Stimulated activated CD8-positive, alpha-beta memory T cell treated with anti-CD3 and anti-CD28 coated beads, Interleukin-4, amount 100 ng/mL, for 1 hour (primary cell): ENCODE measurements at regions not wholly inside any gene's neighbourhood (a gene's known extent, or its start where the extent isn't known, plus 50 kb on each side); places are given as distances from the start of the nearest gene placed in this dataset.
A peak's percentile ranks its signal among the peaks of the same experiment; 100 is the strongest.

Source experiments
- DNase-seq, 2 donors: peaks; one replicate each; pipeline ENCODE4 v3.0.0-alpha.2; 2020; ENCODE audit warnings: low read depth in 2 of 2, low spot score in 1 of 2

DNA sequence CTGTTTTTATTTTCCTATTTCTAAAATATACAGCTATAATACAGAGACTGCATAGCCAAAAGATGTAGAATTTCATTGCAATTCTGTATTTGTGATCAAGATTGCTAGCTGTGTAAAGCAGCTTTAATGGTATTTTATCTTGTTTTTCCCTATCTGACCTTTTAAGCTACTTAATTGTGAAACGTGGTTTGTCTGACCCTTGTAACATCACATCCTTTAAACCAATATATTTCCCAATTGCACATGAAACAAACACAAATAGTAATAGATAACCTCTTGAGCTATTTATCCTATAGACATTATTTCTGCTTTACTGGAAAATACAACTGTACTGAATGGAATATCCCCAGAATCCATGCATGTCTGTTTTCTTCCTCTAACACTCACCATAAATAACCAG lies 112.2 kb upstream of the PLPPR4 start:
- no peak for DNase-seq

DNA sequence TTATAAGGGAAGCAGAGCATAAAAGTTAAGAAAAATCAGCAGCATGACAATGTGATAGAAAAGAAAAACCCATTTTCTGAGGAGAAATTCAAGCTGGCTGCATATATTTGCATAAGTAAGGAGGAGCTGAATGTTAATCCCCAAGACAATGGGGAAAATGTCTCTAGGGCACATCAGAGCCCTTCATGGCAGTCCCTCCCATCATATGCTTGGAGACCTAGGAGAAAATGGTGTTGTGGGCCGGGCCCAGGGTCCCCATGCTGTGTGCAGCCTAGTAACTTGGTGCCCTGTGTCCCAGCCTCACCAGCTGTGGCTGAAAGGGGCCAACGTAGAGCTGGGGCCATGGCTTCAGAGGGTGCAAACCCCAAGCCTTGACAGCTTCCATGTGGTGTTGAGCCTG lies 100.6 kb upstream of the PLPPR4 start:
- DNase-seq: no peak

DNA sequence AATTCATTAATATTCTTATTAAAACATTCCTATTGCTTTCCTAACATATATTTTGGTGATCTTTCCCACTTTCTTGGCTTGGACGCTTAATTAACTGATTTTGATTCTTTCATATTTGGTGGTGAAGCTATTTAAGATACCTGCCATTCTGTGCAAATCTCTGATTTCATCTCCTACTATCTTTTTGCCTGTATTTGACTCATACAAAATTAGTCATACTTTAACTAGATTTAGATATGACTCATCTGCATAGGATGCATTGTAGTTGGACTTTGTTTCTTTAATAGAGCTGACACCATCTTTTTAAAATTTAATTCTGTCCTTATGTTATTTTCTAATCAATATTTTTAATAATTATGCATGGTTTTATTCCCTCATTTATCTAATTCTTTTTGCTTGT lies 93.8 kb upstream of the PLPPR4 start:
- no peak for DNase-seq

DNA sequence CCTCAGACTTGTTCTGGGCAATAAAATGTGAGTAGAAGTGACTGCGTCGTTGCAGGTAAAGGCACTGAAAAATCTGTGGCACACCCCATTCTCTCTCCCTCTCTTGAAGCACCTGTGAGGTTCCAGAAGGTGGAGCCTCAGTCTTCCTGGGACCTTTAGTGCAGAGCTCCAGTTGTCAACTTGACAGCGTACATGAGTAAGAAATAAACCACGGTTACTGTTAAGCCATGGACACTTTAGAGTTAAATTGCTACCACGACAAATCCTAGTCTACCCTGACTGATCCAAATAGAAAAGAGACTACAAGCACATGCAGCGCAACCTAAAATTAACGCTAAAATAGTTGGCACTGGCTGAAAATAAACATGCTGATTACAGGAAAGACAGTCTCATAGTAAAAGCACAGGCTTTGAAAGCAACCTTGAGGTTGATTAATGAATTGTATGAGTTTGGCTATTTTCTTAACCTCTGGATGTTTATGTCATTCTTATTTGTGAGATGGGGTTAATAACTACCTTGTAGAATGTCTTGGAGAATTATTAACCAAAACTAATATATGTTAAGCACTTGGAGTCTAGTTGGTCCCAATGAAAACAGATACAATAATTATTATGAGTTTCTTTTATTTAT lies 93.0 kb upstream of the PLPPR4 start:
- no peak for DNase-seq

DNA sequence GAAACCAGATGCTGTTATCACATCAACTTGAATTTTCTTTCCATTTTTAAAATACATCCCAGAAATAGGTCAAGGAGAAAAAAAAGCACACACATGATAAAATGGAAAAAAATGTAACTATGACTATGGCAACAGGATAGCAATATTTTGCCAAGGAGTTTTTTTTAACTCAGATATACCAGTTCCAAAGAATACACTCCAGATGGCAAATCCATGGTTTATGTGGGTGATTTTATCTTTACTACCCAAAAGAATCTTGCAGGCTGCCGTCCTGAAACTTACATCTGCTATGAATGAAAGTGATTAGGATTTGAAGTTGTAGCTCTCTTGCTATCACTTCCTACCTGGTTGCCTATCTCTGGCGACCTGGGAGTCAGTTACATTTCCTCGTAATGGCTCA lies 91.0 kb upstream of the PLPPR4 start:
- no peak for DNase-seq

DNA sequence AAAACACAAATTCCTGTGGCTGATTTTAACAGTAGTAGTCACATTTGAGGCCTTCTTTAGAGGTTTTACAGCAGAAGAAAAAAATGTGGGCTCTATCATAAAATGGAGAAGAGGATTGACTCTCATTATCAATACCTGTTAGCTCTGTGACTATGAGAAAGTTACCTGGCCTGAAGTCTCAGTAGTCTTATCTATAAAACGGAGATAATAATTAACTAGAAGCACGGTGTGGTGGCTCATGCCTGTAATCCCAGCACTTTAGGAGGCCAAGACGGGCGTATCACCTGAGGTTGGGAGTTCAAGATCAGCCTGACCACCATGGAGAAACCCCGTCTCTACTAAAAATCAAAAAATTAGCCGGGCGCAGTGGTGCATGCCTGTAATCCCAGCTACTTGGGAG lies 90.4 kb upstream of the PLPPR4 start:
- no peak for DNase-seq

DNA sequence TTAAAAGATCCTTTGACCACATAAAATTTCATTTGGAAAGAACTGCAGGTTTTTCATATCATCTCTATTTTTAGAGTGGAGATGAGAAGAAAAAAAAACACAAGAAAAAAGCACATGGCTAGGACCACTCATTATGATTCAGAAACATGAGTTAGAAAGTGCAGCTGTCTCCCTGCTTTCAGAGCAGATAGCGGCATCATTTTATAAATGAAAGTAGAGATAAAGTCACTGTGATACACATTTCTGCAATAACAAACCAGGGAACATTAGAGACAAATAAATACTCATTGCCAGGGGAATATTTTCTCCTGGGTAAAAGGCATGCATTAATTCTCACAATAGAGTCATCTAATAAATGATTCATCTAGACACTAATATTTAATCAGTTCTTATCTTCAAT lies 87.5 kb upstream of the PLPPR4 start:
- no peak for DNase-seq

DNA sequence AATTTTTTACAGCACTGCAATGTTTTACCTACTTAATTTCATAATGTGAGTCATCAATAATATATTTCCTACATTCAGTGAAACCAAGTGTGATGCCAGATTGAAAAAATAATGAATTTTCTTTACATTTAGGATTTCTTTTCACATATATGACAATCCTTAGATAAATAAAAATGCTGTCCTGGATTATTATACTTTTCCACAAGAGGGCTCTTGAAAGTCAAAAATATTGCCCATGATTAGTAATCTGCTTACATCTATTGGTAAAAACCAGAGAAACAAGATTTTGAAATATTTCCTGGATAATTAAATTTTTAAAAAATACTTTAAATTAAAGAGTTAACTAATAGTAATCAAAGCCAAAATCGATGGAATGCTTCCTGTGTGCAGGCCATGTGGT lies 86.8 kb upstream of the PLPPR4 start:
- no peak for DNase-seq

DNA sequence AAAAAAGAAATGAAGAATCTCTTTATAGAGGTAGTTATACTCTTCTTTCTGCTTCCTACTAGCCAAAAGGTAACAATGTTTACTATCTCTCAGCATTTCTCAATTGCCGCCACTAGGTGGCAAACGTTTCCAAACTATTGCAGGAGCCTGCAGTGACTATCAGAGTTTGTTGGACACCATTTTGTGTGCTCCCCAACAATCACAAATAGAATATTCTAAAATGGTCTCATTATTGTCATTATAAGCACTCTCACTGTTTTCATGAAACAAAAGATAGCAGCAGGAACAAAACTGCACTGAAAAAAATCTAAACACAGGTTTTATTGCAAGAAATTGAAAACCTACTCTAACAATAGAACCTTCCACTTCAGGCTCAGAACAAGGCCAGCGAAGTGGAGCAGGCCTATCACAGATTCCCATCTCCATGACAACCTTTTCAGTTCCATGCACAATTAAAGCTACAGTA lies 83.9 kb upstream of the PLPPR4 start:
- DNase-seq: peak; percentile 5 to 33

DNA sequence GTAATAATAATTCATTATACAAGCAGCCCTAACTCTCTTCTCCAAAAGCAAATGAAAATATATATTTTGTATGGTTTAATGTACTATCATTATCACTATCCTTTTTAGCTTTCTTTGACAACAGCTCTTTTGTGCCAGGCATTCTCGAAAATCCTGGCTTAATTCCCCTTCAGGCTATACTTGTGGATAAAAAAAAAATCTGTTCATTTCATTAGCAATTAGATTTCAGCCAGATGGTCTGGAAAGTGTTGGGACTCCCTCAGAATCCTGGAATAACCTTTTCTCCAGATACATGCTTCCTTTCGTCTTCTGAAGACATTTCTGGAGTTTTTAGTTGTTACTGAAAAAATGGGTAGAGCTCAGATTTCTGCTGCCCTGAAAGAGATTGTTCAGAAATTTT lies 83.4 kb upstream of the PLPPR4 start:
- DNase-seq: no peak

DNA sequence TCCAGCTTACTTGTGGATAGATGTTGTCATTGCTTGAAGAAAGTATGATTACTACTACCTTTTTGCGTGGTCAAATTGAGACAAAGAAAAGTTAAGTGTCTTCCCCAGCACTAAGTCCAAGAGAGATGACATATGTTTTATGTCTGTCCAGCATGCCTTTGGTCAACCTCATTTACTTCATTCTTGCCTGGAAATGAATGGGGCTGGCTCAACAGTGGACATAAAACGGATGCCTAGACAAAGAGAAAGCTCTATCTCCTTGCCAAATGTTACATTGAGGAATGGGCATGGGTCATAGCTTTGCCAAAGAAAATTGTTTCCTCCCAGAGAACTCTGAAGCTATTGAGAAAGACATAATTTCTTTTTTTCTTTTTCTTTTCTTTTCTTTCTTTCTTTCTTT lies 82.4 kb upstream of the PLPPR4 start:
- DNase-seq: no peak

DNA sequence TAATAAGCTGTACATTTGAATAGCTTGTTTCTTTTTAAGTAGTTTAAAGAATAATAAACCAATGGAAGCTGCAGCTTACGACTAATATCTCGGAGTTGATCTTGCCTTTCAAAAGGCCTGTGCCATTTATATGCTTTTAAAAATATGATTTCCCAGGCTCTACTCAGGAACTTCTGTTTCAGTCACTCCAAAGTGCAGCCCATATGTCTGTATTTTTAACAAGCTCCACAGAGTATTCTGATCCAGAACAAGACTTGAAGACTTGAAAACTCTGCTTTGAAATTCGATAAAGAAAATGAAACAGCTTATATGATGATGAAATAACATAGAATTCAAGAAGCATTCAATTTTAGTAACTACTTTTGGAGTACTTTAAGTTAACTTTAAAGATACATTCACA lies 79.1 kb upstream of the PLPPR4 start:
- DNase-seq: no peak

DNA sequence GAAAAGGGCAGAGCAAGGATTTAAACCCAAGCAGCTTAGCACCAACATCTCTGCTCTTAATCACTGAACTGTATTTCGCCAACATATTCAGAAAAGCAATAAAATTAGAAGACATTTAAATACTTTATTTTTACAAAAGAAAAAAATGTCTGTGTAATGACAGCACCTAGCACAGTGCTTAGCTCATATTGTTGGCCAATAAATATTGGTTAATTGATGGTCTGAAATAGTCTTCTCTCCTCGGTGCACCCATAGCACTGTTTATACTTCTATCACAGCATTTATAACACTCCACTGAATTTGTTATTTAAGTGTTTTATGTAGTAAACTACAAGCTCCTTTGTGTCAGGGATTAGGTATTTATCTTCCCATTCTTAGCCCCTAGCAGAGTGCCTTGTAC lies 70.9 kb upstream of the PLPPR4 start:
- DNase-seq: no peak

DNA sequence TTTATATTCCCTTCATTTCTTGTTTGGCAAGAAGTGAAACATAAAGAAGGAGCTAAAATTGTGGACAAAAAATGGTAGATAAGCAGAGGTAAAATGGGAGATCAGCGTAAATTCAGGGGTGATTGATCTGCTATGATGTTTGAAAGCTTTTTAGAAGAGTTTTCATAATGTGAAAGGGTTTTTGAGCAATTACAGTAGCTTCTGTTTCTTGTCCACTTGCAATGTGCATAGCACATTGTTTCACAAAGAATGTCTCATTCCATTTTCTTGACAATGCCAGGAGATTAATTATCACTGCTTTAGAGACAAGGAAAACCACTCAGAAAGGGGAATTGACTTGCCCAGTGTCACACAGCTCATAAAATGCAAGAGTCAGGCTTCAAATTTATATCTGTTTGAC lies 65.9 kb upstream of the PLPPR4 start:
- DNase-seq: no peak

DNA sequence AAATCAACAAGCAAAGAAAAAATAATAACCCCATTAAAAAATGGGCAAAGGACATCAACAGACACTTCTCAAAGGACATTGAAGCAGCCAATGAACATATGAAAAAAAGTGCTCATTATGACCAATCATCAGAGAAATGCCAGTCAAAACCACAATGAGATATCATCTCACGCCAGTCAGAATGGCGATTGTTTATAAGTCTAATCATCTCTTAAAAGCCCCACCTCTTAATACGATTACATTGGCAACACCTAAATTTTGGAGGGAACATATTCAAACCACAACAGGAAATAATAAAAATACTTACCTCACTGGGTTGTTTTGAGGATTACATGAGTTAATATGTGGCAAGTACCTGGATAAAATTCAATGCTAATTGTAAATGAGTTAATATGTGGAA lies 57.1 kb upstream of the PLPPR4 start:
- no peak for DNase-seq
